Keratinocyte (primary cell): ENCODE measurements at regions not wholly inside any gene's neighbourhood (a gene's known extent, or its start where the extent isn't known, plus 50 kb on each side); places are given as distances from the start of the nearest gene placed in this dataset.

Experiments
- DNase-seq: peaks from one replicate; pipeline ENCODE4 v3.0.0-alpha.2; 2011; ENCODE audit warnings: low read depth, missing footprints, low spot score
- FAIRE-seq: peaks from 2 replicates; lab custom pipeline; 2011; peaks lifted over from hg19 to GRCh38; lab: Jason Lieb, UNC
- H2AFZ ChIP-seq: 2 replicates; pipeline ENCODE4 v1.6.0; 2012; ENCODE audit warnings: low read length, control low read depth, inconsistent platforms; ENCODE audit not compliant: control insufficient read depth
- H3K27ac ChIP-seq: 2 replicates; pipeline ENCODE4 v1.5.1; 2011; ENCODE audit warnings: low read length; ENCODE audit not compliant: control insufficient read depth, insufficient read depth
- H3K27me3 ChIP-seq: 3 replicates; pipeline ENCODE4 v1.6.0; 2011; ENCODE audit warnings: low read length; ENCODE audit not compliant: control insufficient read depth, insufficient read depth; ENCODE audit errors: extremely low read depth
- H3K36me3 ChIP-seq, 2 experiments: 2 replicates in 1 of 2; 3 replicates in 1 of 2; pipeline ENCODE4 v1.5.1; 2011; ENCODE audit warnings: low read length in 2 of 2, mild to moderate bottlenecking in 1 of 2; ENCODE audit not compliant: control insufficient read depth in 2 of 2, insufficient read depth in 2 of 2; ENCODE audit errors: extremely low read depth in 1 of 2
- H3K4me1 ChIP-seq: 3 replicates; pipeline ENCODE4 v1.5.1; 2011; ENCODE audit warnings: low read length; ENCODE audit not compliant: control insufficient read depth, insufficient read depth; ENCODE audit errors: extremely low read depth
- H3K4me2 ChIP-seq: 3 replicates; pipeline ENCODE4 v1.6.0; 2011; ENCODE audit warnings: low read depth, low read length; ENCODE audit not compliant: control insufficient read depth, insufficient read depth; ENCODE audit errors: extremely low read depth
- H3K4me3 ChIP-seq, 3 experiments: fragments of 200-600 bp in 1 of 3; sonication (generic) in 1 of 3; 2 replicates in 2 of 3; 3 replicates in 1 of 3; pipeline ENCODE4 v1.5.1; 2011 to 2016; ENCODE audit warnings: low read length in 3 of 3, mild to moderate bottlenecking in 3 of 3, control low read depth in 2 of 3, inconsistent platforms in 1 of 3, low read depth in 1 of 3, mixed read lengths in 1 of 3, mixed run types in 1 of 3, moderate library complexity in 1 of 3; ENCODE audit not compliant: control insufficient read depth in 2 of 3, insufficient read depth in 2 of 3; ENCODE audit errors: extremely low read depth in 1 of 3
- H3K79me2 ChIP-seq: 2 replicates; pipeline ENCODE4 v1.6.0; 2012; ENCODE audit warnings: low read length; ENCODE audit not compliant: control insufficient read depth, insufficient read depth
- H3K9ac ChIP-seq: 3 replicates; pipeline ENCODE4 v1.6.0; 2011; ENCODE audit warnings: low read length; ENCODE audit not compliant: control insufficient read depth, insufficient read depth; ENCODE audit errors: extremely low read depth
- H3K9me1 ChIP-seq: 3 replicates; pipeline ENCODE4 v1.6.0; 2011; ENCODE audit warnings: low read length; ENCODE audit not compliant: control insufficient read depth, insufficient read depth; ENCODE audit errors: extremely low read depth
- H3K9me3 ChIP-seq: 2 replicates; pipeline ENCODE4 v1.5.1; 2012; ENCODE audit warnings: low read depth, low read length; ENCODE audit not compliant: control insufficient read depth
- H4K20me1 ChIP-seq: 3 replicates; pipeline ENCODE4 v1.6.0; 2011; ENCODE audit warnings: low read length; ENCODE audit not compliant: control insufficient read depth, insufficient read depth; ENCODE audit errors: extremely low read depth
- EZH2 ChIP-seq: IDR thresholded peaks from one replicate; pipeline ENCODE4 v1.6.1; 2012; ENCODE audit warnings: inconsistent platforms, mild to moderate bottlenecking, low read length, moderate library complexity
- dilution Hi-C: fragments of 300-500 bp; cut with MboI; formaldehyde crosslinking; loops from one replicate; pipeline ENCODE4 v1.7.0; 2020; ENCODE audit warnings: low sequenced_read_pairs; ENCODE audit not compliant: extremely low pct_ligation_motif_present
- TF ChIP-seq, protein P1 (sequence below), 3 experiments: IDR thresholded peaks in 1 of 3; conservative IDR thresholded peaks in 1 of 3; optimal IDR thresholded peaks in 1 of 3; 2 replicates in 2 of 3; 3 replicates in 1 of 3; pipeline versions ENCODE3 to v1.5.1; 2011; ENCODE audit warnings: low read length in 3 of 3, mild to moderate bottlenecking in 3 of 3, moderate library complexity in 2 of 3, control low read depth in 1 of 3, inconsistent platforms in 1 of 3; ENCODE audit not compliant: insufficient read depth in 2 of 3; ENCODE audit errors: extremely low read depth in 1 of 3

DNA sequence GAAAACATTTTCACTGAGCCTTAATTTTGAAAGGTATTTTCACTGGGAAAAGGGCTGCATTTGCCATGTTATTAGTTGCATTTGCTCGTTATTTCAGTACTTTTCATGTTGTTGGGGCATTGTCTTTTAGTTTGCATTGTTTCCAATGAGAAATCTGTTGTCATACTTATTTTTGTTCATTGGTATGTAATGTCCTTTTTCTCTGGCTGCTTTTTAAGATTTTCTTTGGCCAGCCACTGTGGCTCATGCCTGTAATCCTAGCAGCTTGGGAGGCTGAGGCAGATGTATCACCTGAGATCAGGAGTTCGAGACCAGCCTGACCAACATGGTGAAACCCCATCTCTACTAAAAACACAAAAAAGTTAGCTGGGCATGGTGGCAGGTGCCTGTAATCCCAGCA, 379.9 kb downstream of the SAMD5 start:
- Histone ChIP-seq H3K4me1 (no peaks in the 10 kb centered on the region), H3K79me2 (no peaks in the 10 kb centered on the region), H3K4me2 (no peak overlapping the region), H3K9ac (no peak overlapping the region), H3K4me3 (no peak overlapping the region), H3K9me1 (no peaks in the 10 kb centered on the region), H3K36me3 (no peaks in the 10 kb centered on the region), H3K27me3 (no peaks in the 10 kb centered on the region), H2AFZ (no peak overlapping the region), H4K20me1 (no peaks in the 10 kb centered on the region), H3K27ac (no peak overlapping the region), H3K9me3 (no peaks in the 10 kb centered on the region)
- FAIRE-seq, result no peak
- TF ChIP-seq, protein P1, sequence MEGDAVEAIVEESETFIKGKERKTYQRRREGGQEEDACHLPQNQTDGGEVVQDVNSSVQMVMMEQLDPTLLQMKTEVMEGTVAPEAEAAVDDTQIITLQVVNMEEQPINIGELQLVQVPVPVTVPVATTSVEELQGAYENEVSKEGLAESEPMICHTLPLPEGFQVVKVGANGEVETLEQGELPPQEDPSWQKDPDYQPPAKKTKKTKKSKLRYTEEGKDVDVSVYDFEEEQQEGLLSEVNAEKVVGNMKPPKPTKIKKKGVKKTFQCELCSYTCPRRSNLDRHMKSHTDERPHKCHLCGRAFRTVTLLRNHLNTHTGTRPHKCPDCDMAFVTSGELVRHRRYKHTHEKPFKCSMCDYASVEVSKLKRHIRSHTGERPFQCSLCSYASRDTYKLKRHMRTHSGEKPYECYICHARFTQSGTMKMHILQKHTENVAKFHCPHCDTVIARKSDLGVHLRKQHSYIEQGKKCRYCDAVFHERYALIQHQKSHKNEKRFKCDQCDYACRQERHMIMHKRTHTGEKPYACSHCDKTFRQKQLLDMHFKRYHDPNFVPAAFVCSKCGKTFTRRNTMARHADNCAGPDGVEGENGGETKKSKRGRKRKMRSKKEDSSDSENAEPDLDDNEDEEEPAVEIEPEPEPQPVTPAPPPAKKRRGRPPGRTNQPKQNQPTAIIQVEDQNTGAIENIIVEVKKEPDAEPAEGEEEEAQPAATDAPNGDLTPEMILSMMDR (optimal IDR thresholded peaks at IDR 0.05 in 1 of 3, IDR thresholded peaks at IDR 0.05 in 1 of 3, conservative IDR thresholded peaks at IDR 0.05 in 1 of 3; ENCODE audit: extremely low read depth in 1 of 3, insufficient read depth in 2 of 3, low read length in 3 of 3), result no peak
- no peak for TF ChIP-seq EZH2
- dilution Hi-C loops, result no loop called here
- no peak for DNase-seq

GRCh38 chr6:147891671-147892070, 383.2 kb downstream of the SAMD5 start:
- H3K9ac ChIP-seq, result no peak overlapping the region
- no peak overlapping the region for H3K27ac ChIP-seq
- no peak for DNase-seq
- dilution Hi-C loops, result no loop called here
- no peaks in the 10 kb centered on the region for H3K4me1 ChIP-seq
- no peak for FAIRE-seq
- no peaks in the 10 kb centered on the region for H3K9me3 ChIP-seq
- H3K27me3 ChIP-seq, result no peaks in the 10 kb centered on the region
- no peaks in the 10 kb centered on the region for H3K9me1 ChIP-seq
- TF ChIP-seq, protein P1 (optimal IDR thresholded peaks at IDR 0.05 in 1 of 3, IDR thresholded peaks at IDR 0.05 in 1 of 3, conservative IDR thresholded peaks at IDR 0.05 in 1 of 3; ENCODE audit: extremely low read depth in 1 of 3, insufficient read depth in 2 of 3, low read length in 3 of 3), result no peak
- TF ChIP-seq EZH2, result no peak
- no peaks in the 10 kb centered on the region for H3K36me3 ChIP-seq
- no peaks in the 10 kb centered on the region for H3K79me2 ChIP-seq
- H3K4me3 ChIP-seq, result no peak overlapping the region
- no peaks in the 10 kb centered on the region for H4K20me1 ChIP-seq
- no peak overlapping the region for H2AFZ ChIP-seq
- H3K4me2 ChIP-seq, result no peak overlapping the region
